Chondrocyte (in vitro differentiated cells): ENCODE measurements at regions not wholly inside any gene's neighbourhood (a gene's known extent, or its start where the extent isn't known, plus 50 kb on each side); places are given as distances from the start of the nearest gene placed in this dataset.

Experiments
- DNase-seq: peaks from one replicate; pipeline ENCODE4 v3.0.0; 2021; ENCODE audit warnings: mixed read lengths, low spot score
- H3K27ac Mint-ChIP-seq: one replicate; pipeline ENCODE4 v1.8.0; 2021; ENCODE audit warnings: mild to moderate bottlenecking, moderate library complexity, mixed read lengths; ENCODE audit not compliant: unreplicated experiment
- H3K27me3 Mint-ChIP-seq: 2 replicates; pipeline ENCODE4 v1.8.0; 2021; ENCODE audit warnings: low read depth, mixed read lengths
- H3K36me3 Mint-ChIP-seq: 2 replicates; pipeline ENCODE4 v1.8.0; 2021; ENCODE audit warnings: low read depth, mixed read lengths
- H3K4me1 Mint-ChIP-seq: 2 replicates; pipeline ENCODE4 v1.8.0; 2021; ENCODE audit warnings: low read depth, mild to moderate bottlenecking, mixed read lengths
- H3K4me3 Mint-ChIP-seq: one replicate; pipeline ENCODE4 v1.8.0; 2021; ENCODE audit warnings: mild to moderate bottlenecking, moderate library complexity, mixed read lengths; ENCODE audit not compliant: unreplicated experiment
- H3K9me3 Mint-ChIP-seq: 2 replicates; pipeline ENCODE4 v1.8.0; 2021; ENCODE audit warnings: low read depth, mixed read lengths
- TF ChIP-seq, protein P1 (sequence below): fragments of 200-600 bp; sonication (generic); IDR thresholded peaks from 2 replicates; pipeline ENCODE4 v1.5.0; 2021; ENCODE audit warnings: antibody characterized with exemption, mild to moderate bottlenecking, moderate library complexity

- TF ChIP-seq, protein P1, sequence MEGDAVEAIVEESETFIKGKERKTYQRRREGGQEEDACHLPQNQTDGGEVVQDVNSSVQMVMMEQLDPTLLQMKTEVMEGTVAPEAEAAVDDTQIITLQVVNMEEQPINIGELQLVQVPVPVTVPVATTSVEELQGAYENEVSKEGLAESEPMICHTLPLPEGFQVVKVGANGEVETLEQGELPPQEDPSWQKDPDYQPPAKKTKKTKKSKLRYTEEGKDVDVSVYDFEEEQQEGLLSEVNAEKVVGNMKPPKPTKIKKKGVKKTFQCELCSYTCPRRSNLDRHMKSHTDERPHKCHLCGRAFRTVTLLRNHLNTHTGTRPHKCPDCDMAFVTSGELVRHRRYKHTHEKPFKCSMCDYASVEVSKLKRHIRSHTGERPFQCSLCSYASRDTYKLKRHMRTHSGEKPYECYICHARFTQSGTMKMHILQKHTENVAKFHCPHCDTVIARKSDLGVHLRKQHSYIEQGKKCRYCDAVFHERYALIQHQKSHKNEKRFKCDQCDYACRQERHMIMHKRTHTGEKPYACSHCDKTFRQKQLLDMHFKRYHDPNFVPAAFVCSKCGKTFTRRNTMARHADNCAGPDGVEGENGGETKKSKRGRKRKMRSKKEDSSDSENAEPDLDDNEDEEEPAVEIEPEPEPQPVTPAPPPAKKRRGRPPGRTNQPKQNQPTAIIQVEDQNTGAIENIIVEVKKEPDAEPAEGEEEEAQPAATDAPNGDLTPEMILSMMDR: no peak
- H3K4me1 Mint-ChIP-seq: no peaks in the 10 kb centered on the region
- no peaks in the 10 kb centered on the region for H3K36me3 Mint-ChIP-seq
- DNase-seq: no peak
- H3K4me3 Mint-ChIP-seq: no peak overlapping the region
- no peaks in the 10 kb centered on the region for H3K9me3 Mint-ChIP-seq
- H3K27ac Mint-ChIP-seq: no peak overlapping the region
- H3K27me3 Mint-ChIP-seq: peaks cover 32% of the 10 kb centered on the region
Measured at GRCh38 chr6:27528714-27529113, 55.8 kb upstream of the ZNF184 start.
